ENCODE measurements at regions not wholly inside any gene's neighbourhood (a gene's known extent, or its start where the extent isn't known, plus 50 kb on each side); places are given as distances from the start of the nearest gene placed in this dataset.

DNA sequence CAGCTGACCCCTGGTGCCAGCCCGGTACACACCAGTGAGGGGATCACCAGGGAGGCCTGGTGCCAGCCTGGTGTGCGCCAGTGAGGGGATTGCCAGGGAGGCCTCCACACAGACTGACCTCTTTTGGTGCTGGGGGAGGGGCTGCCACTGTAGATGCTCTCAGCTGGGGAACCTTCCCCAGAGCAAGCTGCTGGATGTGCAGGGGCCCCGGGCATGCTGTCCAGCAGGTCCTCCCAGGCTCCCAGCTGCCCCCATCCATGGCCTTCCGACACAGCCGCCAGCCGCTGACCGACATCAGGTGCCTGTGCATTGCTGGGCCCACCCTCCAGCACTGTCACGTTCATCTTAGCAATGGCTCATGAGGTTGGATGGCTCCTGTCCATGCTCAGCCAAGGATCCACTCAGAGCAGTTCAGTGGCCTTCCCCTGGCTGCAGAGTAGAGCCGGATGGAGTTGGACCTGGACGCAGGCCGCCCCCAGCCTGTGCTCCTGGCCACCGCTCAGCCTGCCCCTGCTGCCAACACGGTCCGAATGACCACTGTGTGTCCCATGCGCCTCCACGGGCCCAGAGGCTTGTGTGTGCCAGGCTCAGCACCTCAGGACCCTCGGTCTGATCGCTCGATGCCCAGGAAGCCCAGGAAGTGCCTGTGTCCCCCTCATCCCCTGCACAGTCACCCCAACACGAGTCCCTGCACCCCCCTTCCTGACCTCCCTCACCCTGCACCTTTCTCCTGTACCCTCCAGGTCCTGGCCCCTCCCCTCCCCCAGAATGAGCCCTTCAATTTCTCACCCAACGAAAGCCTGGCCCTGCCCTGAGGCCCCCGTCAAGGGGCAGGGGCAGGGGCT, 95.7 kb downstream of the YTHDF1 start:
- TF ChIP-seq EZH2 (IDR thresholded peaks at IDR 0.05; ENCODE audit: borderline replicate concordance, low read depth, low read length, poor library complexity, severe bottlenecking): no peak
- TF ChIP-seq, protein P1, sequence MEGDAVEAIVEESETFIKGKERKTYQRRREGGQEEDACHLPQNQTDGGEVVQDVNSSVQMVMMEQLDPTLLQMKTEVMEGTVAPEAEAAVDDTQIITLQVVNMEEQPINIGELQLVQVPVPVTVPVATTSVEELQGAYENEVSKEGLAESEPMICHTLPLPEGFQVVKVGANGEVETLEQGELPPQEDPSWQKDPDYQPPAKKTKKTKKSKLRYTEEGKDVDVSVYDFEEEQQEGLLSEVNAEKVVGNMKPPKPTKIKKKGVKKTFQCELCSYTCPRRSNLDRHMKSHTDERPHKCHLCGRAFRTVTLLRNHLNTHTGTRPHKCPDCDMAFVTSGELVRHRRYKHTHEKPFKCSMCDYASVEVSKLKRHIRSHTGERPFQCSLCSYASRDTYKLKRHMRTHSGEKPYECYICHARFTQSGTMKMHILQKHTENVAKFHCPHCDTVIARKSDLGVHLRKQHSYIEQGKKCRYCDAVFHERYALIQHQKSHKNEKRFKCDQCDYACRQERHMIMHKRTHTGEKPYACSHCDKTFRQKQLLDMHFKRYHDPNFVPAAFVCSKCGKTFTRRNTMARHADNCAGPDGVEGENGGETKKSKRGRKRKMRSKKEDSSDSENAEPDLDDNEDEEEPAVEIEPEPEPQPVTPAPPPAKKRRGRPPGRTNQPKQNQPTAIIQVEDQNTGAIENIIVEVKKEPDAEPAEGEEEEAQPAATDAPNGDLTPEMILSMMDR (conservative IDR thresholded peaks at IDR 0.05; ENCODE audit: low read depth, low read length): no peak

Measured in A673 (cell line).